ENCODE measurements at regions not wholly inside any gene's neighbourhood (a gene's known extent, or its start where the extent isn't known, plus 50 kb on each side); places are given as distances from the start of the nearest gene placed in this dataset.

GRCh38 chr12:75913502-75914351, 117.8 kb downstream of the PHLDA1 start:
- Histone ChIP-seq H3F3A (replicated peaks; ENCODE audit: insufficient read depth) (peaks cover 2% of the 10 kb centered on the region), H3K27ac (ENCODE audit: low read depth in 2 of 2, low read length in 1 of 2) (no peak overlapping the region), H3K9ac (no peak overlapping the region), H3K79me2 (ENCODE audit: insufficient read depth) (no peaks in the 10 kb centered on the region), H4K20me1 (ENCODE audit: insufficient read depth) (no peaks in the 10 kb centered on the region), H3K4me3 (ENCODE audit: low read depth in 2 of 2, low read length in 1 of 2) (no peak overlapping the region), H3K36me3 (replicated peaks in 1 of 2; ENCODE audit: control insufficient read depth in 1 of 2, insufficient read depth in 2 of 2, low read length in 1 of 2) (no peaks in the 10 kb centered on the region), H3K4me2 (no peak overlapping the region), H3K4me1 (ENCODE audit: control insufficient read depth in 1 of 2, insufficient read depth in 2 of 2, low read depth in 1 of 2, low read length in 1 of 2) (peaks cover 6% of the 10 kb centered on the region in 2 experiments; a peak in 2 of 4 replicates), H3K27me3 (ENCODE audit: insufficient read depth) (no peaks in the 10 kb centered on the region), H3K9me3 (no peaks in the 10 kb centered on the region), H2AFZ (ENCODE audit: low read depth) (no peak overlapping the region), H3K9me2 (no peaks in the 10 kb centered on the region)
- CTCF ChIA-PET = interaction anchor here (1.0 to 1.3 kb wide), 2 partner anchors 11 to 18 kb away, joined by 3 read pairs; no protein-coding TSS in a partner anchor
- no peak for TF ChIP-seq MXI1 (IDR thresholded peaks at IDR 0.05; ENCODE audit: low read depth, low read length)
- TF ChIP-seq RFX5 (IDR thresholded peaks at IDR 0.05; ENCODE audit: low read length) = no peak
- TF ChIP-seq TAF1 (IDR thresholded peaks at IDR 0.05; ENCODE audit: borderline replicate concordance, low read depth, low read length) = no peak
- no peak for TF ChIP-seq RXRA (IDR thresholded peaks at IDR 0.05; ENCODE audit: borderline replicate concordance, low read depth)
- TF ChIP-seq FOSL2 (IDR thresholded peaks at IDR 0.05; ENCODE audit: borderline replicate concordance, low read depth) = no peak
- no peak for TF ChIP-seq USF1 (IDR thresholded peaks at IDR 0.05; ENCODE audit: borderline replicate concordance, low read depth)
- TF ChIP-seq, protein P1, sequence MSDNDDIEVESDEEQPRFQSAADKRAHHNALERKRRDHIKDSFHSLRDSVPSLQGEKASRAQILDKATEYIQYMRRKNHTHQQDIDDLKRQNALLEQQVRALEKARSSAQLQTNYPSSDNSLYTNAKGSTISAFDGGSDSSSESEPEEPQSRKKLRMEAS (IDR thresholded peaks at IDR 0.05; ENCODE audit: low read depth) = no peak
- no peak for TF ChIP-seq FOXM1 (IDR thresholded peaks at IDR 0.05; ENCODE audit: low read depth)
- TF ChIP-seq YY1 (IDR thresholded peaks at IDR 0.05; ENCODE audit: low read depth) = no peak
- no peak for TF ChIP-seq CHD2 (IDR thresholded peaks at IDR 0.05; ENCODE audit: low read length, partially characterized antibody)
- TF ChIP-seq, protein P2, sequence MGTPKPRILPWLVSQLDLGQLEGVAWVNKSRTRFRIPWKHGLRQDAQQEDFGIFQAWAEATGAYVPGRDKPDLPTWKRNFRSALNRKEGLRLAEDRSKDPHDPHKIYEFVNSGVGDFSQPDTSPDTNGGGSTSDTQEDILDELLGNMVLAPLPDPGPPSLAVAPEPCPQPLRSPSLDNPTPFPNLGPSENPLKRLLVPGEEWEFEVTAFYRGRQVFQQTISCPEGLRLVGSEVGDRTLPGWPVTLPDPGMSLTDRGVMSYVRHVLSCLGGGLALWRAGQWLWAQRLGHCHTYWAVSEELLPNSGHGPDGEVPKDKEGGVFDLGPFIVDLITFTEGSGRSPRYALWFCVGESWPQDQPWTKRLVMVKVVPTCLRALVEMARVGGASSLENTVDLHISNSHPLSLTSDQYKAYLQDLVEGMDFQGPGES (IDR thresholded peaks at IDR 0.05; ENCODE audit: low read depth, low read length) = no peak
- TF ChIP-seq EP300 (IDR thresholded peaks at IDR 0.05; ENCODE audit: borderline replicate concordance in 1 of 2, low read depth in 1 of 2, low read length in 1 of 2) = no peak
- no peak for TF ChIP-seq FOXJ3 (CRISPR knock-in tag; IDR thresholded peaks at IDR 0.05)
- TF ChIP-seq, protein P3, sequence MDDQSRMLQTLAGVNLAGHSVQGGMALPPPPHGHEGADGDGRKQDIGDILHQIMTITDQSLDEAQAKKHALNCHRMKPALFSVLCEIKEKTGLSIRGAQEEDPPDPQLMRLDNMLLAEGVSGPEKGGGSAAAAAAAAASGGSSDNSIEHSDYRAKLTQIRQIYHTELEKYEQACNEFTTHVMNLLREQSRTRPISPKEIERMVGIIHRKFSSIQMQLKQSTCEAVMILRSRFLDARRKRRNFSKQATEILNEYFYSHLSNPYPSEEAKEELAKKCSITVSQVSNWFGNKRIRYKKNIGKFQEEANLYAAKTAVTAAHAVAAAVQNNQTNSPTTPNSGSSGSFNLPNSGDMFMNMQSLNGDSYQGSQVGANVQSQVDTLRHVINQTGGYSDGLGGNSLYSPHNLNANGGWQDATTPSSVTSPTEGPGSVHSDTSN (IDR thresholded peaks at IDR 0.05) = no peak
- no peak for TF ChIP-seq NFIC (IDR thresholded peaks at IDR 0.05; ENCODE audit: borderline replicate concordance)
- TF ChIP-seq GATA2 (CRISPR knock-in tag; IDR thresholded peaks at IDR 0.05) = no peak
- TF ChIP-seq CTCF (IDR thresholded peaks at IDR 0.05) = no peak
- no peak for TF ChIP-seq USF2 (IDR thresholded peaks at IDR 0.05; ENCODE audit: borderline replicate concordance, low read depth, low read length)
- POLR2A ChIA-PET = no interaction called here
- no peak for DNase-seq
- WGBS (ENCODE audit: low lambda C conversion rate) = 84% methylated on average over 3 of the region's 5 CpGs
